H9 (cell line): ENCODE measurements at regions not wholly inside any gene's neighbourhood (a gene's known extent, or its start where the extent isn't known, plus 50 kb on each side); places are given as distances from the start of the nearest gene placed in this dataset.

Experiments
- DNase-seq: peaks from one replicate; pipeline ENCODE4 v3.0.0-alpha.2; 2017
- H2AFZ ChIP-seq: one replicate; pipeline ENCODE4 v1.6.1; 2013; ENCODE audit warnings: mild to moderate bottlenecking, low read length, control low read depth, moderate library complexity
- H2AK5ac ChIP-seq: 2 replicates; pipeline ENCODE4 v1.6.1; 2013; ENCODE audit warnings: low read length, control low read depth, mixed read lengths; ENCODE audit not compliant: insufficient read length
- H2BK120ac ChIP-seq: one replicate; pipeline ENCODE4 v1.6.1; 2013; ENCODE audit warnings: low read depth, mild to moderate bottlenecking, low read length, control low read depth, inconsistent platforms; ENCODE audit not compliant: poor library complexity, severe bottlenecking
- H2BK12ac ChIP-seq: 2 replicates; pipeline ENCODE4 v1.6.1; 2013; ENCODE audit warnings: low read length, control low read depth, mixed read lengths, low read depth; ENCODE audit not compliant: insufficient read length
- H2BK15ac ChIP-seq: 2 replicates; pipeline ENCODE4 v1.6.1; 2013; ENCODE audit warnings: low read depth, low read length, control low read depth
- H2BK20ac ChIP-seq: one replicate; pipeline ENCODE4 v1.6.1; 2013; ENCODE audit warnings: low read depth, mild to moderate bottlenecking, low read length, control low read depth, inconsistent platforms; ENCODE audit not compliant: poor library complexity, severe bottlenecking
- H2BK5ac ChIP-seq: 2 replicates; pipeline ENCODE4 v1.6.1; 2013; ENCODE audit warnings: low read length, control low read depth, mixed read lengths; ENCODE audit not compliant: insufficient read length
- H3K14ac ChIP-seq: 2 replicates; pipeline ENCODE4 v1.6.1; 2013; ENCODE audit warnings: low read length, control low read depth; ENCODE audit not compliant: insufficient read depth
- H3K18ac ChIP-seq: 2 replicates; pipeline ENCODE4 v1.6.1; 2013; ENCODE audit warnings: low read depth, mild to moderate bottlenecking, mixed read lengths, low read length, control low read depth; ENCODE audit not compliant: insufficient read length
- H3K23ac ChIP-seq: 2 replicates; pipeline ENCODE4 v1.6.1; 2013; ENCODE audit warnings: low read length, control low read depth, mixed read lengths, low read depth; ENCODE audit not compliant: insufficient read length
- H3K23me2 ChIP-seq: 2 replicates; pipeline ENCODE4 v1.6.1; 2013; ENCODE audit warnings: low read depth, mild to moderate bottlenecking, mixed read lengths, low read length, control low read depth; ENCODE audit not compliant: insufficient read length, poor library complexity, severe bottlenecking
- H3K27ac ChIP-seq: 2 replicates; pipeline ENCODE4 v1.5.1; 2013; ENCODE audit warnings: low read length, control low read depth, mixed read lengths, low read depth; ENCODE audit not compliant: insufficient read length
- H3K27me3 ChIP-seq: 2 replicates; pipeline ENCODE4 v1.6.1; 2013; ENCODE audit warnings: low read length, control low read depth, inconsistent platforms; ENCODE audit not compliant: insufficient read depth
- H3K4ac ChIP-seq: 2 replicates; pipeline ENCODE4 v1.6.1; 2013; ENCODE audit warnings: low read depth, mild to moderate bottlenecking, control low read depth, inconsistent platforms, low read length, moderate library complexity
- H3K4me1 ChIP-seq: 2 replicates; pipeline ENCODE4 v1.6.1; 2013; ENCODE audit warnings: low read length, control low read depth, inconsistent platforms; ENCODE audit not compliant: insufficient read depth
- H3K4me2 ChIP-seq: 2 replicates; pipeline ENCODE4 v1.6.1; 2013; ENCODE audit warnings: low read length, control low read depth, mixed read lengths; ENCODE audit not compliant: insufficient read length, insufficient read depth
- H3K56ac ChIP-seq: 2 replicates; pipeline ENCODE4 v1.6.1; 2013; ENCODE audit warnings: low read depth, mild to moderate bottlenecking, mixed read lengths, low read length, control low read depth; ENCODE audit not compliant: insufficient read length
- H3K79me1 ChIP-seq: 2 replicates; pipeline ENCODE4 v1.6.1; 2013; ENCODE audit warnings: low read depth, mild to moderate bottlenecking, moderate library complexity, low read length, control low read depth, inconsistent platforms; ENCODE audit not compliant: insufficient read depth, poor library complexity, severe bottlenecking
- H3K79me2 ChIP-seq: 2 replicates; pipeline ENCODE4 v1.6.1; 2013; ENCODE audit warnings: low read length, control low read depth, inconsistent platforms; ENCODE audit not compliant: insufficient read depth
- H3K9ac ChIP-seq: 2 replicates; pipeline ENCODE4 v1.6.1; 2013; ENCODE audit warnings: low read length, control low read depth, mixed read lengths; ENCODE audit not compliant: insufficient read length; ENCODE audit errors: extremely low read depth
- H3K9me3 ChIP-seq: one replicate; pipeline ENCODE4 v1.6.1; 2013; ENCODE audit warnings: low read depth, low read length, inconsistent platforms; ENCODE audit not compliant: control insufficient read depth
- H3T11ph ChIP-seq: one replicate; pipeline ENCODE4 v1.6.1; 2013; ENCODE audit warnings: mild to moderate bottlenecking, low read length, control low read depth, inconsistent platforms
- H4K20me1 ChIP-seq: one replicate; pipeline ENCODE4 v1.6.1; 2013; ENCODE audit not compliant: control insufficient read depth, insufficient read length, insufficient read depth
- H4K5ac ChIP-seq: 2 replicates; pipeline ENCODE4 v1.6.1; 2013; ENCODE audit warnings: low read depth, mild to moderate bottlenecking, mixed read lengths, low read length, control low read depth; ENCODE audit not compliant: insufficient read length
- H4K8ac ChIP-seq: replicated peaks from 2 replicates; pipeline ENCODE4 v1.6.1; 2013; ENCODE audit warnings: low read length, control low read depth, mixed read lengths, low read depth; ENCODE audit not compliant: insufficient read length
- H4K91ac ChIP-seq: 2 replicates; pipeline ENCODE4 v1.6.1; 2013; ENCODE audit warnings: low read depth, mild to moderate bottlenecking, moderate library complexity, mixed read lengths, low read length, control low read depth; ENCODE audit not compliant: insufficient read length
- H3K27ac Mint-ChIP-seq, 3 experiments: 2 replicates in 2 of 3; 3 replicates in 1 of 3; pipeline ENCODE4 v1.8.0; 2020 to 2021; ENCODE audit warnings: mixed read lengths in 3 of 3, mild to moderate bottlenecking in 1 of 3, moderate library complexity in 1 of 3
- H3K27me3 Mint-ChIP-seq: 2 replicates; pipeline ENCODE4 v1.8.0; 2021; ENCODE audit warnings: low read depth, mild to moderate bottlenecking, moderate library complexity, mixed read lengths
- H3K36me3 Mint-ChIP-seq, 3 experiments: 2 replicates in 2 of 3; 3 replicates in 1 of 3; pipeline ENCODE4 v1.8.0; 2020 to 2021; ENCODE audit warnings: low read depth in 3 of 3, mixed read lengths in 3 of 3; ENCODE audit not compliant: insufficient read depth in 1 of 3
- H3K4me1 Mint-ChIP-seq, 2 experiments: 2 replicates each; pipeline ENCODE4 v1.8.0; 2020; ENCODE audit warnings: mixed read lengths in 2 of 2
- H3K4me3 Mint-ChIP-seq, 2 experiments: 2 replicates in 1 of 2; 3 replicates in 1 of 2; pipeline ENCODE4 v1.8.0; 2020 to 2021; ENCODE audit warnings: mild to moderate bottlenecking in 2 of 2, mixed read lengths in 2 of 2, moderate library complexity in 1 of 2
- H3K9me3 Mint-ChIP-seq, 2 experiments: 2 replicates in 1 of 2; 3 replicates in 1 of 2; pipeline ENCODE4 v1.8.0; 2020; ENCODE audit warnings: mild to moderate bottlenecking in 2 of 2, mixed read lengths in 2 of 2, moderate library complexity in 1 of 2
- CTCF ChIP-seq: fragments of 200-600 bp; sonication (generic); conservative IDR thresholded peaks from 3 replicates; pipeline ENCODE4 v1.8.0; 2021; ENCODE audit warnings: antibody characterized with exemption, mild to moderate bottlenecking
- WGBS: extraction: QIAGEN DNeasy Blood & Tissue Kit; methylation state at CpG from one replicate; pipeline ENCODE4 v1.1.7; 2013; ENCODE audit warnings: missing lambda C conversion rate, low lambda C conversion rate, mixed read lengths; ENCODE audit not compliant: insufficient read length; ENCODE audit errors: extremely low coverage; 5-methylcytosine and 5-hydroxymethylcytosine counted together

GRCh38 chr3:5441401-5441800, 253.9 kb downstream of the EDEM1 start:
- no peak overlapping the region for H3T11ph ChIP-seq
- no peak overlapping the region for H3K27ac Mint-ChIP-seq
- TF ChIP-seq CTCF = no peak

More at GRCh38 chr3:5441401-5441800, 253.9 kb downstream of the EDEM1 start:
- H4K20me1 ChIP-seq = no peaks in the 10 kb centered on the region
- Mint-ChIP-seq H3K4me3 (no peak overlapping the region), H3K9me3 (no peaks in the 10 kb centered on the region), H3K36me3 (no peaks in the 10 kb centered on the region; a peak in 1 of 7 replicates), H3K27me3 (no peaks in the 10 kb centered on the region; the same call in 1 of the 2 replicates), H3K4me1 (no peaks in the 10 kb centered on the region)
- H2AK5ac ChIP-seq = no peak overlapping the region
- H3K27ac ChIP-seq = no peak overlapping the region
- no peak overlapping the region for H3K56ac ChIP-seq
- no CpG with 5 or more reads among the region's 1 CpG for WGBS
- H3K9ac ChIP-seq = no peak overlapping the region
- H3K9me3 ChIP-seq = no peaks in the 10 kb centered on the region
- no peak overlapping the region for H2BK5ac ChIP-seq
- H2BK120ac ChIP-seq = no peak overlapping the region
- H3K23me2 ChIP-seq = no peaks in the 10 kb centered on the region
- no peak overlapping the region for H3K23ac ChIP-seq
- no peaks in the 10 kb centered on the region for H3K4me1 ChIP-seq
- no peak overlapping the region for H4K91ac ChIP-seq
- no peak overlapping the region for H3K18ac ChIP-seq
- H3K4ac ChIP-seq = no peak overlapping the region
- no peak overlapping the region for H4K5ac ChIP-seq
- no peak overlapping the region for H2AFZ ChIP-seq
- H2BK12ac ChIP-seq = no peak overlapping the region
- no peak overlapping the region for H3K4me2 ChIP-seq
- H2BK20ac ChIP-seq = no peak overlapping the region
- H2BK15ac ChIP-seq = no peak overlapping the region
- no peaks in the 10 kb centered on the region for H3K79me2 ChIP-seq
- no peak overlapping the region for H4K8ac ChIP-seq
- DNase-seq = no peak
- H3K79me1 ChIP-seq = no peaks in the 10 kb centered on the region
- H3K27me3 ChIP-seq = no peaks in the 10 kb centered on the region
- no peak overlapping the region for H3K14ac ChIP-seq
